ENCODE measurements at regions not wholly inside any gene's neighbourhood (a gene's known extent, or its start where the extent isn't known, plus 50 kb on each side); places are given as distances from the start of the nearest gene placed in this dataset.

- no peak for TF ChIP-seq CTCF (IDR thresholded peaks at IDR 0.05; ENCODE audit: low read length)
- TF ChIP-seq EZH2 (IDR thresholded peaks at IDR 0.05; ENCODE audit: borderline replicate concordance, low read length) = no peak
Observed at GRCh38 chr5:173515526-173515925, 100.9 kb downstream of the BOD1 start.

All from OCI-LY1 (cell line).